MCF 10A (cell line): ENCODE measurements at regions not wholly inside any gene's neighbourhood (a gene's known extent, or its start where the extent isn't known, plus 50 kb on each side); places are given as distances from the start of the nearest gene placed in this dataset.

Experiments used
- BruUV-seq: library from RNA; stranded (reverse); fragments of 400-500 nt; replicated peaks from 2 replicates; lab custom pipeline; 2021; lab: Mats Ljungman, UMichigan
- CTCF ChIA-PET: fragments of 300-600 bp; sonication (Branson Sonifier 250); formaldehyde crosslinking; extraction: SDS; loops from one replicate; lab custom pipeline; 2021; ENCODE audit warnings: antibody characterized with exemption, inconsistent platforms; lab: Yijun Ruan, JAX
- POLR2A ChIA-PET: fragments of 300-600, 350-650 bp; sonication (Branson Sonifier 250); formaldehyde crosslinking; extraction: SDS; loops from one replicate; lab custom pipeline; 2020; ENCODE audit warnings: antibody characterized with exemption, inconsistent platforms; lab: Yijun Ruan, JAX
- DNase-seq: peaks from one replicate; pipeline ENCODE4 v3.0.0-alpha.2; 2018; ENCODE audit not compliant: unreplicated experiment
- H3K27ac Mint-ChIP-seq: one replicate; pipeline ENCODE4 v1.8.0; 2022; ENCODE audit warnings: mild to moderate bottlenecking, low read depth, mixed read lengths; ENCODE audit not compliant: unreplicated experiment
- H3K27me3 Mint-ChIP-seq: one replicate; pipeline ENCODE4 v1.8.0; 2022; ENCODE audit warnings: mixed read lengths; ENCODE audit not compliant: insufficient read depth, unreplicated experiment
- H3K36me3 Mint-ChIP-seq: one replicate; pipeline ENCODE4 v1.8.0; 2022; ENCODE audit warnings: mild to moderate bottlenecking, moderate library complexity, mixed read lengths; ENCODE audit not compliant: insufficient read depth, unreplicated experiment
- H3K4me1 Mint-ChIP-seq: one replicate; pipeline ENCODE4 v1.8.0; 2022; ENCODE audit warnings: mixed read lengths; ENCODE audit not compliant: insufficient read depth, unreplicated experiment
- H3K4me3 Mint-ChIP-seq: one replicate; pipeline ENCODE4 v1.8.0; 2022; ENCODE audit warnings: mild to moderate bottlenecking, moderate library complexity, mixed read lengths; ENCODE audit not compliant: unreplicated experiment
- H3K9me3 Mint-ChIP-seq: one replicate; pipeline ENCODE4 v1.8.0; 2022; ENCODE audit warnings: mixed read lengths; ENCODE audit not compliant: unreplicated experiment
- CTCF ChIP-seq: fragments of 200-600 bp; IDR thresholded peaks from one replicate; pipeline ENCODE4 v1.8.0; 2022; ENCODE audit warnings: antibody characterized with exemption, mild to moderate bottlenecking; ENCODE audit not compliant: unreplicated experiment
- intact Hi-C: fragments of 100-400 bp; cut with micrococcal nuclease; formaldehyde crosslinking; loops from 2 replicates; pipeline ENCODE4 v1.14.1; 2022

GRCh38 chr11:11772865-11773515 is 68.8 kb upstream of the USP47 start:
- H3K9me3 Mint-ChIP-seq, result no peaks in the 10 kb centered on the region
- POLR2A ChIA-PET, result no interaction called here
- H3K36me3 Mint-ChIP-seq, result no peaks in the 10 kb centered on the region
- BruUV-seq, result no TSS peak
- intact Hi-C loops, result no loop called here
- no peak overlapping the region for H3K4me3 Mint-ChIP-seq
- H3K4me1 Mint-ChIP-seq, result peaks cover 11% of the 10 kb centered on the region
- no peaks in the 10 kb centered on the region for H3K27me3 Mint-ChIP-seq
- CTCF ChIA-PET, result interaction anchor here (0.6 to 1.1 kb wide), 3 partner anchors 26 to 144 kb away, joined by 3 read pairs; no protein-coding TSS in a partner anchor
- no peak for TF ChIP-seq CTCF
- no peak for DNase-seq
- no peak overlapping the region for H3K27ac Mint-ChIP-seq

GRCh38 chr11:11770921-11771486 is 70.8 kb upstream of the USP47 start:
- intact Hi-C loops, result no loop called here
- ChIA-PET CTCF (interaction anchor here (0.7 kb wide), 1 partner anchor 728 kb away, joined by 3 read pairs; no protein-coding TSS in a partner anchor), POLR2A (interaction anchor here (1.5 kb wide), 1 partner anchor 9 kb away, joined by 4 read pairs; no protein-coding TSS in a partner anchor)
- no peak for DNase-seq
- Mint-ChIP-seq H3K4me3 (no peak overlapping the region), H3K4me1 (peaks cover 11% of the 10 kb centered on the region), H3K36me3 (no peaks in the 10 kb centered on the region), H3K27ac (no peak overlapping the region), H3K27me3 (no peaks in the 10 kb centered on the region), H3K9me3 (no peaks in the 10 kb centered on the region)
- BruUV-seq, result no TSS peak
- TF ChIP-seq CTCF, result no peak

GRCh38 chr11:11770296-11770695 is 71.5 kb upstream of the USP47 start:
- Mint-ChIP-seq H3K9me3 (no peaks in the 10 kb centered on the region), H3K27me3 (no peaks in the 10 kb centered on the region), H3K36me3 (no peaks in the 10 kb centered on the region), H3K4me3 (no peak overlapping the region), H3K4me1 (peaks cover 10% of the 10 kb centered on the region), H3K27ac (no peak overlapping the region)
- BruUV-seq, result no TSS peak
- ChIA-PET CTCF (interaction anchor here (1.2 kb wide), 1 partner anchor 9 kb away, joined by 6 read pairs; no protein-coding TSS in a partner anchor), POLR2A (interaction anchor here (0.6 to 1.2 kb wide), 2 partner anchors 12 to 837 kb away, joined by 3 to 4 read pairs; no protein-coding TSS in a partner anchor)
- TF ChIP-seq CTCF, result no peak
- DNase-seq, result no peak
- intact Hi-C loops, result no loop called here

- Mint-ChIP-seq H3K9me3 (no peaks in the 10 kb centered on the region), H3K4me1 (peaks cover 6% of the 10 kb centered on the region), H3K27ac (no peak overlapping the region), H3K4me3 (no peak overlapping the region), H3K36me3 (no peaks in the 10 kb centered on the region), H3K27me3 (no peaks in the 10 kb centered on the region)
- no peak for TF ChIP-seq CTCF
- BruUV-seq, result no TSS peak
- ChIA-PET CTCF (interaction anchor here (0.6 to 1.2 kb wide), 2 partner anchors 10 to 18 kb away, joined by 4 to 6 read pairs; no protein-coding TSS in a partner anchor), POLR2A (interaction anchor here (0.6 to 1.2 kb wide), 2 partner anchors 13 to 836 kb away, joined by 3 to 4 read pairs; no protein-coding TSS in a partner anchor)
- intact Hi-C loops, result no loop called here
- no peak for DNase-seq
Observed at GRCh38 chr11:11769782-11770181, 72.0 kb upstream of the USP47 start.
